Right lobe of liver (tissue), 4 donors: ENCODE measurements at regions not wholly inside any gene's neighbourhood (a gene's known extent, or its start where the extent isn't known, plus 50 kb on each side); places are given as distances from the start of the nearest gene placed in this dataset.

Source experiments
- CTCF ChIP-seq, 4 donors: fragments of 200-600 bp in 3 of 4; fragments of 450-650 bp in 1 of 4; IDR thresholded peaks; one replicate each; pipeline versions ENCODE4 v1.5.1 to v1.8.0; 2016 to 2022; ENCODE audit warnings: antibody characterized with exemption in 4 of 4, mild to moderate bottlenecking in 2 of 4
- POLR2A ChIP-seq: fragments of 450-650 bp; IDR thresholded peaks from one replicate; pipeline ENCODE4 v1.6.1; 2017; ENCODE audit warnings: antibody characterized with exemption, mild to moderate bottlenecking
- donor health status: DM: no; HTN: no; CAD: no.
- donor health status: DM: no; HTN: no; CAD: no.
- donor health status: DM: no; HTN: yes; CAD: no.

GRCh38 chr7:15081891-15082290 is 179.3 kb upstream of the DGKB start:
- TF ChIP-seq CTCF (IDR thresholded peaks at IDR 0.05) (no peak), POLR2A (no peak)
